ENCODE measurements at regions not wholly inside any gene's neighbourhood (a gene's known extent, or its start where the extent isn't known, plus 50 kb on each side); places are given as distances from the start of the nearest gene placed in this dataset.

DNA sequence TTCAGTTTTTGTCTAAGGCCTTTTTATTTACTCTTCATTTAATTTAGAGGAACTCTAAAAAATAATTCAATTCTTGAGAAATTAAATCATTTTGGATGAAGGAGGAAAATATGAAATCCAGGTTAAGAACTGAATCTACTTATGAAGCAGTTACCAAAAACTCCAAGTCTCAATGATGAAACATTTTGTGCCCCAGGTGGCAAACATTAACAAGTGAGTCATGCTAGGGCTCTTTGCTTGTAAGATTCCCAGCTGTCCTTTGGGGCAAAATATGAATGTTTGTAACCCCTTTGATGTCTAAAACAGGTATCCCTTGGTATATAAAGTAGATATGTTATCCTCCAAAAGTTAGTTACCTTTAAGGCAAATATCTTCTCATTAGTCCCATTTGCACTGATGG lies 202.4 kb downstream of the NEDD1 start:
- Histone ChIP-seq H3K4me2 (ENCODE audit: low read length, poor library complexity, severe bottlenecking) (no peak overlapping the region), H3K79me1 (replicated peaks; ENCODE audit: low read length, poor library complexity, severe bottlenecking) (no peaks in the 10 kb centered on the region), H2BK5ac (ENCODE audit: low read depth, low read length, poor library complexity, severe bottlenecking) (no peak overlapping the region), H3K14ac (ENCODE audit: low read length in 2 of 2) (no peak overlapping the region), H3K4ac (ENCODE audit: low read depth in 1 of 2, low read length in 2 of 2) (no peak overlapping the region), H3K23ac (ENCODE audit: low read length in 2 of 2) (no peak overlapping the region), H3K27me3 (ENCODE audit: control insufficient read depth in 1 of 2, insufficient read depth in 1 of 2, low read length in 2 of 2) (no peaks in the 10 kb centered on the region), H3K36me3 (ENCODE audit: control insufficient read depth in 1 of 2, insufficient read depth in 2 of 2, low read depth in 1 of 2, low read length in 2 of 2) (no peaks in the 10 kb centered on the region), H3K9ac (ENCODE audit: low read length) (no peak overlapping the region), H2BK12ac (ENCODE audit: low read length in 2 of 2) (no peak overlapping the region), H3K27ac (ENCODE audit: low read length, poor library complexity, severe bottlenecking) (no peak overlapping the region), H4K8ac (ENCODE audit: low read length) (no peak overlapping the region), H4K91ac (ENCODE audit: low read length) (no peak overlapping the region), H3K4me1 (ENCODE audit: control insufficient read depth, insufficient read depth, low read depth, low read length) (peaks cover 2% of the 10 kb centered on the region), H3K4me3 (ENCODE audit: insufficient read depth in 1 of 2, low read depth in 1 of 2, low read length in 2 of 2) (no peak overlapping the region), H2BK120ac (ENCODE audit: low read depth, low read length) (no peak overlapping the region), H3K18ac (ENCODE audit: low read depth in 1 of 2, low read length in 2 of 2) (no peak overlapping the region), H2AFZ (ENCODE audit: low read depth, low read length) (no peak overlapping the region), H3K9me3 (ENCODE audit: control insufficient read depth, low read length) (peaks cover 8% of the 10 kb centered on the region), H2AK5ac (ENCODE audit: low read length, severe bottlenecking) (no peak overlapping the region), H2BK15ac (ENCODE audit: low read depth, poor library complexity, severe bottlenecking) (no peak overlapping the region)
- DNase-seq: no peak

- Histone ChIP-seq H3K4ac (ENCODE audit: low read depth in 1 of 2, low read length in 2 of 2) (no peak overlapping the region), H2BK15ac (ENCODE audit: low read depth, poor library complexity, severe bottlenecking) (no peak overlapping the region), H2AFZ (ENCODE audit: low read depth, low read length) (no peak overlapping the region), H2BK12ac (ENCODE audit: low read length in 2 of 2) (no peak overlapping the region), H3K9me3 (ENCODE audit: control insufficient read depth, low read length) (peaks cover 4% of the 10 kb centered on the region), H4K91ac (ENCODE audit: low read length) (no peak overlapping the region), H3K9ac (ENCODE audit: low read length) (no peak overlapping the region), H3K36me3 (ENCODE audit: control insufficient read depth in 1 of 2, insufficient read depth in 2 of 2, low read depth in 1 of 2, low read length in 2 of 2) (no peaks in the 10 kb centered on the region), H2BK5ac (ENCODE audit: low read depth, low read length, poor library complexity, severe bottlenecking) (no peak overlapping the region), H3K27ac (ENCODE audit: low read length, poor library complexity, severe bottlenecking) (peak overlapping the region; percentile 17), H3K18ac (ENCODE audit: low read depth in 1 of 2, low read length in 2 of 2) (no peak overlapping the region), H3K23ac (ENCODE audit: low read length in 2 of 2) (no peak overlapping the region), H4K8ac (ENCODE audit: low read length) (no peak overlapping the region), H3K4me3 (ENCODE audit: insufficient read depth in 1 of 2, low read depth in 1 of 2, low read length in 2 of 2) (no peak overlapping the region), H2AK5ac (ENCODE audit: low read length, severe bottlenecking) (no peak overlapping the region), H3K4me2 (ENCODE audit: low read length, poor library complexity, severe bottlenecking) (no peak overlapping the region), H3K79me1 (replicated peaks; ENCODE audit: low read length, poor library complexity, severe bottlenecking) (no peaks in the 10 kb centered on the region), H3K14ac (ENCODE audit: low read length in 2 of 2) (no peak overlapping the region), H3K27me3 (ENCODE audit: control insufficient read depth in 1 of 2, insufficient read depth in 1 of 2, low read length in 2 of 2) (no peaks in the 10 kb centered on the region), H2BK120ac (ENCODE audit: low read depth, low read length) (no peak overlapping the region), H3K4me1 (ENCODE audit: control insufficient read depth, insufficient read depth, low read depth, low read length) (peaks cover 2% of the 10 kb centered on the region)
- WGBS: 95% methylated on average over 3 of the region's 4 CpGs
- DNase-seq: no peak
Measured at GRCh38 chr12:97112136-97112535, 205.1 kb downstream of the NEDD1 start.

DNA sequence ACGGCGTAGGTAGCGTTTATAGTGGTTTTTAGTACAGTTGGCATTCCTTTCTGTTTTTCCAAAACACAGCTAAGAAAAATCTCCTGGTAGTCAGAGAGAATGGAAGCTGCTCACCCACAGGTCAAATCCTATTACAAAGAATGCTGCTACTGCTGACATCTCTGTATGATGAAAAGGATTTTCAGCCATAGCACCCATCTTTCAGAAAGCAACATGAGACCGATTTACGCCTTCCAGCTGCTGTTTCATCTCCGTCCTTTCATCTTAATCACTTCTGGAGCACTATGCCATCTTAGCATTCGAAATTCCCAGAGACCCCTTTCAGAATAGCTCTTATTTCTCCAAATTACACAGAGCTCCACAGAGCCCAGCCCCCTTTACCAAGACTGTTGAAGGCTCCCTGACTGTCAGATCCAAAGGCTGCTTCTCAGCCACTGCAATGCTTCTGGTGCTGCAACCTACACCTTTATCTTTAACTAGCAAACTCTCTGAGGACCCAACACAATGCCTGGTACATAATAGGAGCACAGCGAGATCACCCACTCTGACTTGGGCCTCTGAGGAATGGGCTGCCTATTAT lies 211.8 kb downstream of the NEDD1 start:
- H4K8ac ChIP-seq (ENCODE audit: low read length): no peak overlapping the region
- no peak overlapping the region for H3K23ac ChIP-seq (ENCODE audit: low read length in 2 of 2)
- no peak overlapping the region for H2AK5ac ChIP-seq (ENCODE audit: low read length, severe bottlenecking)
- 79% methylated on average over 8 of the region's 8 CpGs for WGBS
- H3K14ac ChIP-seq (ENCODE audit: low read length in 2 of 2): no peak overlapping the region
- no peak overlapping the region for H2BK12ac ChIP-seq (ENCODE audit: low read length in 2 of 2)
- no peak overlapping the region for H3K27ac ChIP-seq (ENCODE audit: low read length, poor library complexity, severe bottlenecking)
- no peak overlapping the region for H2BK120ac ChIP-seq (ENCODE audit: low read depth, low read length)
- H2BK5ac ChIP-seq (ENCODE audit: low read depth, low read length, poor library complexity, severe bottlenecking): no peak overlapping the region
- no peak overlapping the region for H2AFZ ChIP-seq (ENCODE audit: low read depth, low read length)
- no peak overlapping the region for H2BK15ac ChIP-seq (ENCODE audit: low read depth, poor library complexity, severe bottlenecking)
- no peak for DNase-seq
- no peaks in the 10 kb centered on the region for H3K79me1 ChIP-seq (replicated peaks; ENCODE audit: low read length, poor library complexity, severe bottlenecking)
- H3K4me1 ChIP-seq (ENCODE audit: control insufficient read depth, insufficient read depth, low read depth, low read length): no peaks in the 10 kb centered on the region
- no peak overlapping the region for H3K18ac ChIP-seq (ENCODE audit: low read depth in 1 of 2, low read length in 2 of 2)
- H3K9ac ChIP-seq (ENCODE audit: low read length): no peak overlapping the region
- no peak overlapping the region for H3K4me2 ChIP-seq (ENCODE audit: low read length, poor library complexity, severe bottlenecking)
- H3K9me3 ChIP-seq (ENCODE audit: control insufficient read depth, low read length): no peaks in the 10 kb centered on the region
- H3K4me3 ChIP-seq (ENCODE audit: insufficient read depth in 1 of 2, low read depth in 1 of 2, low read length in 2 of 2): no peak overlapping the region
- no peaks in the 10 kb centered on the region for H3K27me3 ChIP-seq (ENCODE audit: control insufficient read depth in 1 of 2, insufficient read depth in 1 of 2, low read length in 2 of 2)
- no peaks in the 10 kb centered on the region for H3K36me3 ChIP-seq (ENCODE audit: control insufficient read depth in 1 of 2, insufficient read depth in 2 of 2, low read depth in 1 of 2, low read length in 2 of 2)
- H3K4ac ChIP-seq (ENCODE audit: low read depth in 1 of 2, low read length in 2 of 2): no peak overlapping the region
- no peak overlapping the region for H4K91ac ChIP-seq (ENCODE audit: low read length)

- H3K79me1 ChIP-seq (replicated peaks; ENCODE audit: low read length, poor library complexity, severe bottlenecking): no peaks in the 10 kb centered on the region
Measured at GRCh38 chr12:97127061-97127460, 220.0 kb downstream of the NEDD1 start.

More at GRCh38 chr12:97127061-97127460, 220.0 kb downstream of the NEDD1 start:
- Histone ChIP-seq H4K91ac (ENCODE audit: low read length) (no peak overlapping the region), H3K9me3 (ENCODE audit: control insufficient read depth, low read length) (no peaks in the 10 kb centered on the region), H2BK12ac (ENCODE audit: low read length in 2 of 2) (no peak overlapping the region), H2AK5ac (ENCODE audit: low read length, severe bottlenecking) (no peak overlapping the region), H3K18ac (ENCODE audit: low read depth in 1 of 2, low read length in 2 of 2) (no peak overlapping the region), H4K8ac (ENCODE audit: low read length) (no peak overlapping the region), H3K9ac (ENCODE audit: low read length) (no peak overlapping the region), H3K27ac (ENCODE audit: low read length, poor library complexity, severe bottlenecking) (no peak overlapping the region), H2BK120ac (ENCODE audit: low read depth, low read length) (no peak overlapping the region), H3K27me3 (ENCODE audit: control insufficient read depth in 1 of 2, insufficient read depth in 1 of 2, low read length in 2 of 2) (peaks cover 0 to 22% of the 10 kb centered on the region in 2 experiments), H3K23ac (ENCODE audit: low read length in 2 of 2) (no peak overlapping the region), H3K4me2 (ENCODE audit: low read length, poor library complexity, severe bottlenecking) (no peak overlapping the region), H3K4me1 (ENCODE audit: control insufficient read depth, insufficient read depth, low read depth, low read length) (no peaks in the 10 kb centered on the region), H3K36me3 (ENCODE audit: control insufficient read depth in 1 of 2, insufficient read depth in 2 of 2, low read depth in 1 of 2, low read length in 2 of 2) (no peaks in the 10 kb centered on the region), H3K4me3 (ENCODE audit: insufficient read depth in 1 of 2, low read depth in 1 of 2, low read length in 2 of 2) (no peak overlapping the region), H2AFZ (ENCODE audit: low read depth, low read length) (no peak overlapping the region), H2BK15ac (ENCODE audit: low read depth, poor library complexity, severe bottlenecking) (no peak overlapping the region), H3K4ac (ENCODE audit: low read depth in 1 of 2, low read length in 2 of 2) (no peak overlapping the region), H2BK5ac (ENCODE audit: low read depth, low read length, poor library complexity, severe bottlenecking) (no peak overlapping the region), H3K14ac (ENCODE audit: low read length in 2 of 2) (no peak overlapping the region)
- 58% methylated on average over 1 of the region's 2 CpGs for WGBS
- DNase-seq: no peak
